CD4-positive, alpha-beta T cell (primary cell): ENCODE measurements at regions not wholly inside any gene's neighbourhood (a gene's known extent, or its start where the extent isn't known, plus 50 kb on each side); places are given as distances from the start of the nearest gene placed in this dataset.

Source experiments
- ATAC-seq: fragments of 200-7000 bp; cut with Tn5 transposase; one replicate; pipeline ENCODE4 v1.10.0; 2022; ENCODE audit warnings: mild to moderate bottlenecking; ENCODE audit not compliant: poor library complexity
- CTCF ChIA-PET: fragments of 350-600 bp; sonication (Branson Sonifier 250); formaldehyde crosslinking; loops from one replicate; lab custom pipeline; 2021; ENCODE audit warnings: antibody characterized with exemption, inconsistent platforms; lab: Charles Lee
- POLR2A ChIA-PET: fragments of 350-600 bp; sonication (Branson Sonifier 250); formaldehyde crosslinking; loops from one replicate; lab custom pipeline; 2021; ENCODE audit warnings: antibody characterized with exemption, inconsistent platforms; lab: Charles Lee
- DNase-seq, 14 experiments: peaks; one replicate each; pipeline ENCODE4 v3.0.0-alpha.2; 2013 to 2020; ENCODE audit warnings: mixed read lengths in 2 of 14
- H3K27ac ChIP-seq, 2 donors: one replicate each; pipeline versions ENCODE4 v1.5.1 to v1.7.0; 2013; ENCODE audit warnings: low read length in 2 of 2, low read depth in 1 of 2, mild to moderate bottlenecking in 1 of 2
- H3K27me3 ChIP-seq, 2 experiments: 1 replicate in 1 of 2; 2 replicates in 1 of 2; pipeline versions ENCODE4 v1.6.1 to v1.7.0; 2013; ENCODE audit warnings: low read length in 2 of 2, control low read depth in 1 of 2, mild to moderate bottlenecking in 1 of 2, moderate library complexity in 1 of 2; ENCODE audit not compliant: insufficient read depth in 2 of 2, control insufficient read depth in 1 of 2
- H3K36me3 ChIP-seq: one replicate; pipeline ENCODE4 v1.6.1; 2013; ENCODE audit warnings: low read length, control low read depth; ENCODE audit not compliant: insufficient read depth
- H3K4me1 ChIP-seq: one replicate; pipeline ENCODE4 v1.6.1; 2013; ENCODE audit warnings: low read length, control low read depth; ENCODE audit not compliant: insufficient read depth
- H3K4me3 ChIP-seq: one replicate; pipeline ENCODE4 v1.5.1; 2013; ENCODE audit warnings: mild to moderate bottlenecking, low read length, moderate library complexity
- H3K9me3 ChIP-seq, 2 experiments: 1 replicate in 1 of 2; 2 replicates in 1 of 2; pipeline versions ENCODE4 v1.6.1 to v1.7.0; 2013; ENCODE audit warnings: low read length in 2 of 2, mild to moderate bottlenecking in 2 of 2, control low read depth in 1 of 2, moderate library complexity in 1 of 2; ENCODE audit not compliant: control insufficient read depth in 1 of 2, insufficient read depth in 1 of 2
- H3K27ac Mint-ChIP-seq: one replicate; pipeline ENCODE4 v1.8.0; 2020; ENCODE audit warnings: mixed read lengths
- H3K27me3 Mint-ChIP-seq: one replicate; pipeline ENCODE4 v1.8.0; 2021; ENCODE audit warnings: mixed read lengths
- H3K36me3 Mint-ChIP-seq: one replicate; pipeline ENCODE4 v1.8.0; 2021; ENCODE audit warnings: low read depth, mixed read lengths
- H3K4me1 Mint-ChIP-seq: one replicate; pipeline ENCODE4 v1.8.0; 2021; ENCODE audit warnings: low read depth, mixed read lengths
- H3K4me3 Mint-ChIP-seq: one replicate; pipeline ENCODE4 v1.8.0; 2020; ENCODE audit warnings: mild to moderate bottlenecking, mixed read lengths
- H3K9me3 Mint-ChIP-seq: one replicate; pipeline ENCODE4 v1.8.0; 2020; ENCODE audit warnings: mixed read lengths
- intact Hi-C, 2 experiments: fragments of 100-400 bp; cut with DNase I in 1 of 2; cut with micrococcal nuclease in 1 of 2; formaldehyde crosslinking; loops; one replicate each; pipeline versions ENCODE4 v1.15.1 to v1.9.0; 2023 to 2025; cut with DNase I, micrococcal nuclease
- TF ChIP-seq, protein P1 (sequence below): fragments of 200-600 bp; IDR thresholded peaks from one replicate; pipeline ENCODE4 v1.8.0; 2022; ENCODE audit warnings: antibody characterized with exemption, mild to moderate bottlenecking

DNA sequence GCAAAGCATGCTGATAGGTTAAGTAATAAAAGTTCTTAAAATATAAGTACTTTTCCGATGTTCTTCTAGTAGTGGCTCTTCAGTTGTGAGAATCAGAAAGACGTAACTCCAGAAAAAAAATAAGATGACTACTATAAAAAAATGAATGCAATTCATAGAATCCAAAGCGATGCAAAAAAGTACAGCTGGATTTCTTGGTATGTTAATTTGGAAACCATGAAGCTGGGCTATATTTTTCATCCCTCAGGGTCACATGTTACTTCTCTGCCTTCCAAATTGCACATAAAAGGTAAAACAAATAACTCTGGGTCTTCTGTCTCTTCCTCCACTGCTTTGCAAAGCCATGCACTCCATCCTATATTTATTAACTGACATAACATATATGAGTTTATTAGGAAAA is 843.9 kb upstream of the DPPA4 start:
- ChIA-PET POLR2A (no interaction called here), CTCF (interaction anchor here (1.0 kb wide), 1 partner anchor 11 kb away, joined by 3 read pairs; no protein-coding TSS in a partner anchor)
- DNase-seq (no peak), ATAC-seq (no peak)
- TF ChIP-seq, protein P1, sequence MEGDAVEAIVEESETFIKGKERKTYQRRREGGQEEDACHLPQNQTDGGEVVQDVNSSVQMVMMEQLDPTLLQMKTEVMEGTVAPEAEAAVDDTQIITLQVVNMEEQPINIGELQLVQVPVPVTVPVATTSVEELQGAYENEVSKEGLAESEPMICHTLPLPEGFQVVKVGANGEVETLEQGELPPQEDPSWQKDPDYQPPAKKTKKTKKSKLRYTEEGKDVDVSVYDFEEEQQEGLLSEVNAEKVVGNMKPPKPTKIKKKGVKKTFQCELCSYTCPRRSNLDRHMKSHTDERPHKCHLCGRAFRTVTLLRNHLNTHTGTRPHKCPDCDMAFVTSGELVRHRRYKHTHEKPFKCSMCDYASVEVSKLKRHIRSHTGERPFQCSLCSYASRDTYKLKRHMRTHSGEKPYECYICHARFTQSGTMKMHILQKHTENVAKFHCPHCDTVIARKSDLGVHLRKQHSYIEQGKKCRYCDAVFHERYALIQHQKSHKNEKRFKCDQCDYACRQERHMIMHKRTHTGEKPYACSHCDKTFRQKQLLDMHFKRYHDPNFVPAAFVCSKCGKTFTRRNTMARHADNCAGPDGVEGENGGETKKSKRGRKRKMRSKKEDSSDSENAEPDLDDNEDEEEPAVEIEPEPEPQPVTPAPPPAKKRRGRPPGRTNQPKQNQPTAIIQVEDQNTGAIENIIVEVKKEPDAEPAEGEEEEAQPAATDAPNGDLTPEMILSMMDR = no peak
- H3K27me3 Mint-ChIP-seq = no peaks in the 10 kb centered on the region
- H3K4me1 ChIP-seq = no peaks in the 10 kb centered on the region
- H3K27ac Mint-ChIP-seq = no peak overlapping the region
- H3K4me3 ChIP-seq = no peak overlapping the region
- no peak overlapping the region for H3K27ac ChIP-seq
- intact Hi-C loops = no loop called here
- H3K9me3 ChIP-seq = no peaks in the 10 kb centered on the region
- no peaks in the 10 kb centered on the region for H3K4me1 Mint-ChIP-seq
- H3K36me3 Mint-ChIP-seq = no peaks in the 10 kb centered on the region
- H3K27me3 ChIP-seq = no peaks in the 10 kb centered on the region
- no peaks in the 10 kb centered on the region for H3K36me3 ChIP-seq
- H3K4me3 Mint-ChIP-seq = no peak overlapping the region
- H3K9me3 Mint-ChIP-seq = no peaks in the 10 kb centered on the region

DNA sequence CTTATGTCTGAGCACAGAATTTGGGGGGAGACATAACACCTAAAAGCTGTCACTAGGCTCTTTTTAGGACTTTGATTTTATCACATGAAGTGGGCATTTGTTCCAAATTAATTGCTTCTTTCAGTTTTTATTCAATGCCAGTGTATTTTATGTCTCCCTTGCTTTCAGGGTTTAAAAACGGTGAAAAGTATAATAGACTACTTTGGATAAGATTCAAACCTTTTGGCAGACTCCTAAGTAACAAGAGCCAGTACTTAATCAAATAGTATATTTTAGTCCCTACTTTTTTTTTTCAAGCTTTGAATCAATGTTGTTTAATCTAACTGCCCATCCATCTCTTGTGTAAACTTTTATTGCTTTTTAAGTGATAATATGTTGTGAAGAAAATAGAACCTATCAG is 847.2 kb upstream of the DPPA4 start:
- CTCF ChIA-PET = no interaction called here
- intact Hi-C loops = no loop called here
- H3K36me3 Mint-ChIP-seq = no peaks in the 10 kb centered on the region

DNA sequence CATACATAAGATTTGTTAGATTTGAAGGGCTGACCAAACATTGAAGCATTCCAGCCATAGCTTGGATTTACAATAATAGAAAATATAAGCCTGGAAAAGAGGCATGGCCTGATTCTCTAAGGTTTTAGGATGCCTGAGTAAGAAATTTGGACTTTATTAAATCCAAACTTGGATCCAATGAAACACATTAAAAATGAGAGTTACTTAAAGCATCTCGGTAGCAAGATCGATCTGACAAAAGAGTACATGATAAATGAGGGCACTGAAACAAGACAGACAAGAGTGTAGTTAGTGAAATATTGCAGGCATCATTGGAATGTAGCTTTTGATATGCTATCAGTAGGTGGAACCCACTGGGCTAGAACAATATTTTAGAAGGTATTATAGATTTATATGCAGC is 855.7 kb upstream of the DPPA4 start:
- TF ChIP-seq, protein P1 = no peak
- Histone ChIP-seq H3K36me3 (no peaks in the 10 kb centered on the region), H3K4me1 (no peaks in the 10 kb centered on the region), H3K4me3 (no peak overlapping the region), H3K27me3 (no peaks in the 10 kb centered on the region), H3K9me3 (no peaks in the 10 kb centered on the region), H3K27ac (no peak overlapping the region)
- intact Hi-C loops = no loop called here
- Mint-ChIP-seq H3K4me3 (no peak overlapping the region), H3K9me3 (no peaks in the 10 kb centered on the region), H3K4me1 (no peaks in the 10 kb centered on the region), H3K27ac (no peak overlapping the region), H3K36me3 (no peaks in the 10 kb centered on the region), H3K27me3 (peaks cover 4% of the 10 kb centered on the region)
- ChIA-PET CTCF (interaction anchor here (1.2 kb wide), 1 partner anchor 12 kb away, joined by 3 read pairs; no protein-coding TSS in a partner anchor), POLR2A (no interaction called here)
- no peak for DNase-seq
- ATAC-seq = no peak

More for the DNA sequence above, 847.2 kb upstream of the DPPA4 start:
- Histone ChIP-seq H3K4me1 (no peaks in the 10 kb centered on the region), H3K4me3 (no peak overlapping the region), H3K27me3 (no peaks in the 10 kb centered on the region), H3K27ac (no peak overlapping the region), H3K36me3 (no peaks in the 10 kb centered on the region), H3K9me3 (no peaks in the 10 kb centered on the region)
- Mint-ChIP-seq H3K27me3 (no peaks in the 10 kb centered on the region), H3K27ac (no peak overlapping the region), H3K4me3 (no peak overlapping the region), H3K9me3 (no peaks in the 10 kb centered on the region), H3K4me1 (no peaks in the 10 kb centered on the region)
- no peak for DNase-seq
- TF ChIP-seq, protein P1 = no peak
- POLR2A ChIA-PET = no interaction called here
- ATAC-seq = no peak
